ENCODE measurements at regions not wholly inside any gene's neighbourhood (a gene's known extent, or its start where the extent isn't known, plus 50 kb on each side); places are given as distances from the start of the nearest gene placed in this dataset.

- DNase-seq, result no peak
- H3K9me3 ChIP-seq (ENCODE audit: severe bottlenecking), result no peaks in the 10 kb centered on the region
- no peak overlapping the region for H3K4me3 ChIP-seq (ENCODE audit: low read depth, low read length)
- H3K27me3 ChIP-seq (ENCODE audit: insufficient read depth, low read depth, severe bottlenecking), result no peaks in the 10 kb centered on the region
- TF ChIP-seq CTCF (IDR thresholded peaks at IDR 0.05; ENCODE audit: low read depth, low read length), result no peak
- no peaks in the 10 kb centered on the region for H3K36me3 ChIP-seq
- H3K27ac ChIP-seq, result no peak overlapping the region
These were observed 291.0 kb upstream of the DOK6 start for GRCh38 chr18:69109686-69110085.

- no peak for DNase-seq
- Histone ChIP-seq H3K27ac (no peak overlapping the region), H3K4me3 (ENCODE audit: low read depth, low read length) (no peak overlapping the region), H3K27me3 (ENCODE audit: insufficient read depth, low read depth, severe bottlenecking) (no peaks in the 10 kb centered on the region), H3K9me3 (ENCODE audit: severe bottlenecking) (no peaks in the 10 kb centered on the region), H3K36me3 (no peaks in the 10 kb centered on the region)
- TF ChIP-seq CTCF (IDR thresholded peaks at IDR 0.05; ENCODE audit: low read depth, low read length), result no peak
These were observed 279.9 kb upstream of the DOK6 start for GRCh38 chr18:69120833-69121232.

GRCh38 chr18:69123421-69123820 lies 277.3 kb upstream of the DOK6 start:
- Histone ChIP-seq H3K27ac (no peak overlapping the region), H3K9me3 (ENCODE audit: severe bottlenecking) (no peaks in the 10 kb centered on the region), H3K4me3 (ENCODE audit: low read depth, low read length) (no peak overlapping the region), H3K27me3 (ENCODE audit: insufficient read depth, low read depth, severe bottlenecking) (no peaks in the 10 kb centered on the region), H3K36me3 (no peaks in the 10 kb centered on the region)
- no peak for DNase-seq
- no peak for TF ChIP-seq CTCF (IDR thresholded peaks at IDR 0.05; ENCODE audit: low read depth, low read length)

- Histone ChIP-seq H3K36me3 (no peaks in the 10 kb centered on the region), H3K27ac (no peak overlapping the region), H3K9me3 (ENCODE audit: severe bottlenecking) (no peaks in the 10 kb centered on the region), H3K27me3 (ENCODE audit: insufficient read depth, low read depth, severe bottlenecking) (no peaks in the 10 kb centered on the region), H3K4me3 (ENCODE audit: low read depth, low read length) (no peak overlapping the region)
- TF ChIP-seq CTCF (IDR thresholded peaks at IDR 0.05; ENCODE audit: low read depth, low read length), result no peak
- no peak for DNase-seq
These were observed 272.7 kb upstream of the DOK6 start for GRCh38 chr18:69127873-69128500.

- DNase-seq, result no peak
- H3K36me3 ChIP-seq, result no peaks in the 10 kb centered on the region
- no peak overlapping the region for H3K4me3 ChIP-seq (ENCODE audit: low read depth, low read length)
- no peak overlapping the region for H3K27ac ChIP-seq
- H3K9me3 ChIP-seq (ENCODE audit: severe bottlenecking), result no peaks in the 10 kb centered on the region
- H3K27me3 ChIP-seq (ENCODE audit: insufficient read depth, low read depth, severe bottlenecking), result no peaks in the 10 kb centered on the region
- no peak for TF ChIP-seq CTCF (IDR thresholded peaks at IDR 0.05; ENCODE audit: low read depth, low read length)
These were observed 272.1 kb upstream of the DOK6 start for GRCh38 chr18:69128566-69128965.

- Histone ChIP-seq H3K4me3 (ENCODE audit: low read depth, low read length) (no peak overlapping the region), H3K9me3 (ENCODE audit: severe bottlenecking) (no peaks in the 10 kb centered on the region), H3K27me3 (ENCODE audit: insufficient read depth, low read depth, severe bottlenecking) (no peaks in the 10 kb centered on the region), H3K27ac (no peak overlapping the region), H3K36me3 (no peaks in the 10 kb centered on the region)
- no peak for DNase-seq
- TF ChIP-seq CTCF (IDR thresholded peaks at IDR 0.05; ENCODE audit: low read depth, low read length), result no peak
These were observed 271.7 kb upstream of the DOK6 start for GRCh38 chr18:69128978-69129377.

All from WERI-Rb-1 (cell line).